ENCODE measurements at regions not wholly inside any gene's neighbourhood (a gene's known extent, or its start where the extent isn't known, plus 50 kb on each side); places are given as distances from the start of the nearest gene placed in this dataset.

GRCh38 chr2:21326152-21326551 is 202.4 kb downstream of the TDRD15 start:
- no peaks in the 10 kb centered on the region for H3K4me1 Mint-ChIP-seq
- peaks cover 2 to 3% of the 10 kb centered on the region in 2 donors for H3K9me3 Mint-ChIP-seq
- no peaks in the 10 kb centered on the region for H3K4me1 ChIP-seq (ENCODE audit: control insufficient read depth, insufficient read depth, low read length)
- DNase-seq: no peak
- H3K9me3 ChIP-seq (ENCODE audit: control insufficient read depth, insufficient read depth, low read length): no peaks in the 10 kb centered on the region
- no peak for TF ChIP-seq CTCF (IDR thresholded peaks at IDR 0.05)
- no peak for ATAC-seq
- no peaks in the 10 kb centered on the region for H3K36me3 ChIP-seq (ENCODE audit: control insufficient read depth, insufficient read depth, low read length)
- H3K27ac Mint-ChIP-seq: no peak overlapping the region
- intact Hi-C loops (cut with micrococcal nuclease): no loop called here
- WGBS (ENCODE audit: insufficient coverage): 60% methylated on average over 2 of the region's 2 CpGs
- no peak overlapping the region for H3K27ac ChIP-seq (ENCODE audit: low read length)
- H3K4me3 Mint-ChIP-seq: no peak overlapping the region
- no peaks in the 10 kb centered on the region for H3K27me3 Mint-ChIP-seq (ENCODE audit: low read depth in 2 of 2)
- H3K36me3 Mint-ChIP-seq: no peaks in the 10 kb centered on the region
- no peaks in the 10 kb centered on the region for H3K27me3 ChIP-seq (ENCODE audit: control insufficient read depth, insufficient read depth, low read length)
- H3K4me3 ChIP-seq (ENCODE audit: low read length): no peak overlapping the region

GRCh38 chr2:21328177-21328576 is 204.4 kb downstream of the TDRD15 start:
- Mint-ChIP-seq H3K27me3 (ENCODE audit: low read depth in 2 of 2) (no peaks in the 10 kb centered on the region), H3K36me3 (no peaks in the 10 kb centered on the region)

GRCh38 chr2:21330786-21331391 is 207.1 kb downstream of the TDRD15 start:
- intact Hi-C loops (cut with micrococcal nuclease): no loop called here
- 66% methylated on average over 5 of the region's 5 CpGs for WGBS (ENCODE audit: insufficient coverage)
- Mint-ChIP-seq H3K9me3 (peaks cover 0 to 2% of the 10 kb centered on the region in 2 donors), H3K4me3 (no peak overlapping the region), H3K4me1 (no peaks in the 10 kb centered on the region), H3K27me3 (ENCODE audit: low read depth in 2 of 2) (no peaks in the 10 kb centered on the region), H3K27ac (no peak overlapping the region), H3K36me3 (no peaks in the 10 kb centered on the region)
- Histone ChIP-seq H3K4me3 (ENCODE audit: low read length) (no peak overlapping the region), H3K9me3 (ENCODE audit: control insufficient read depth, insufficient read depth, low read length) (no peaks in the 10 kb centered on the region), H3K27ac (ENCODE audit: low read length) (no peak overlapping the region), H3K36me3 (ENCODE audit: control insufficient read depth, insufficient read depth, low read length) (no peaks in the 10 kb centered on the region), H3K4me1 (ENCODE audit: control insufficient read depth, insufficient read depth, low read length) (no peaks in the 10 kb centered on the region), H3K27me3 (ENCODE audit: control insufficient read depth, insufficient read depth, low read length) (no peaks in the 10 kb centered on the region)
- no peak for ATAC-seq
- TF ChIP-seq CTCF (IDR thresholded peaks at IDR 0.05): no peak
- no peak for DNase-seq

More at GRCh38 chr2:21328177-21328576, 204.4 kb downstream of the TDRD15 start:
- Mint-ChIP-seq H3K27ac (no peak overlapping the region), H3K9me3 (peaks cover 0 to 2% of the 10 kb centered on the region in 2 donors), H3K4me3 (no peak overlapping the region), H3K4me1 (no peaks in the 10 kb centered on the region)
- 84% methylated on average over 3 of the region's 4 CpGs for WGBS (ENCODE audit: insufficient coverage)
- Histone ChIP-seq H3K4me3 (ENCODE audit: low read length) (no peak overlapping the region), H3K36me3 (ENCODE audit: control insufficient read depth, insufficient read depth, low read length) (no peaks in the 10 kb centered on the region), H3K27me3 (ENCODE audit: control insufficient read depth, insufficient read depth, low read length) (no peaks in the 10 kb centered on the region), H3K27ac (ENCODE audit: low read length) (no peak overlapping the region), H3K4me1 (ENCODE audit: control insufficient read depth, insufficient read depth, low read length) (no peaks in the 10 kb centered on the region), H3K9me3 (ENCODE audit: control insufficient read depth, insufficient read depth, low read length) (no peaks in the 10 kb centered on the region)
- TF ChIP-seq CTCF (IDR thresholded peaks at IDR 0.05): no peak
- ATAC-seq (no peak), DNase-seq (no peak)
- intact Hi-C loops (cut with micrococcal nuclease): no loop called here
